ENCODE measurements at regions not wholly inside any gene's neighbourhood (a gene's known extent, or its start where the extent isn't known, plus 50 kb on each side); places are given as distances from the start of the nearest gene placed in this dataset.

- no peak for TF ChIP-seq CTCF (IDR thresholded peaks at IDR 0.05)
- no peak for TF ChIP-seq POLR2A (IDR thresholded peaks at IDR 0.05; ENCODE audit: low read depth)
These were observed 201.9 kb downstream of the BAMBI start for GRCh38 chr10:28879246-28879645.
